Naive B cell (primary cell): ENCODE measurements at regions not wholly inside any gene's neighbourhood (a gene's known extent, or its start where the extent isn't known, plus 50 kb on each side); places are given as distances from the start of the nearest gene placed in this dataset.
"Not testable (repeated sequence)": the region's sequence is repeated elsewhere in the genome, so short reads cannot be mapped to it uniquely, and the experiment has no call there.

Experiments
- ATAC-seq, 2 donors: fragments of 150-1000 bp; cut with Tn5 transposase; 2 replicates each; pipeline ENCODE4 v1.10.0; 2021; ENCODE audit warnings: low read depth in 2 of 2, mild to moderate bottlenecking in 2 of 2, moderate library complexity in 2 of 2
- DNase-seq: peaks from one replicate; pipeline ENCODE4 v3.0.0; 2022
- H3K27ac Mint-ChIP-seq, 6 donors: one replicate each; pipeline ENCODE4 v1.8.0; 2020 to 2022; ENCODE audit warnings: mild to moderate bottlenecking in 6 of 6, mixed read lengths in 6 of 6, moderate library complexity in 5 of 6, inconsistent platforms in 2 of 6
- H3K27me3 Mint-ChIP-seq, 3 donors: one replicate each; pipeline ENCODE4 v1.8.0; 2021 to 2022; ENCODE audit warnings: mixed read lengths in 3 of 3, mild to moderate bottlenecking in 1 of 3
- H3K36me3 Mint-ChIP-seq, 2 donors: one replicate each; pipeline ENCODE4 v1.8.0; 2020 to 2022; ENCODE audit warnings: mixed read lengths in 2 of 2, inconsistent platforms in 1 of 2, mild to moderate bottlenecking in 1 of 2
- H3K4me1 Mint-ChIP-seq, 3 donors: one replicate each; pipeline ENCODE4 v1.8.0; 2020 to 2022; ENCODE audit warnings: mixed read lengths in 3 of 3, inconsistent platforms in 1 of 3, mild to moderate bottlenecking in 1 of 3, moderate library complexity in 1 of 3
- H3K4me3 Mint-ChIP-seq, 8 donors: one replicate each; pipeline ENCODE4 v1.8.0; 2020 to 2022; ENCODE audit warnings: mild to moderate bottlenecking in 8 of 8, mixed read lengths in 8 of 8, moderate library complexity in 8 of 8, inconsistent platforms in 2 of 8
- H3K9me3 Mint-ChIP-seq, 7 donors: one replicate each; pipeline ENCODE4 v1.8.0; 2020 to 2022; ENCODE audit warnings: mixed read lengths in 7 of 7, mild to moderate bottlenecking in 5 of 7, inconsistent platforms in 2 of 7, moderate library complexity in 1 of 7

DNA sequence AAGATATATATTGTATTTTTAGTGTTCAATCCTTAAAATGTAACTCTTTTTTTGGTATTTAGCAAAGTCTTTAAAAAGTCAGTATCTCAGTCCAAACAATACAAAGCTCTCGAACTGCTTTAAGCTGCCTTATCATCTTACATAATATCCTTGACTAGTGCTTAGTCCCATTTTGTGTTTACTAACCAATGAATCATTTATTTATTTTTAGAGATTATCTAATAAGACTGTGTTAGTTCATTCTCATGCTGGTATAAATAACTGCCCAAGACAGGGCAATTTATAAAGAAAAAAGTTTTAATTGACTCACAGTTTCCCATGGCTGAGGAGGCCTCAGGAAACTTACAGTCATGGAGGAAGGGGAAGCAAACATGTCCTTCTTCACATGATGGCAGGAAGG is 248.3 kb upstream of the KYNU start:
- DNase-seq (no peak), ATAC-seq (no peak)
- no peak overlapping the region for H3K4me3 Mint-ChIP-seq
- no peak overlapping the region for H3K27ac Mint-ChIP-seq
- no peaks in the 10 kb centered on the region for H3K4me1 Mint-ChIP-seq
- H3K9me3 Mint-ChIP-seq: peaks cover 0 to 17% (median 2%) of the 10 kb centered on the region in 7 donors
- no peaks in the 10 kb centered on the region for H3K36me3 Mint-ChIP-seq
- peaks cover 6 to 15% (median 8%) of the 10 kb centered on the region in 3 donors for H3K27me3 Mint-ChIP-seq

DNA sequence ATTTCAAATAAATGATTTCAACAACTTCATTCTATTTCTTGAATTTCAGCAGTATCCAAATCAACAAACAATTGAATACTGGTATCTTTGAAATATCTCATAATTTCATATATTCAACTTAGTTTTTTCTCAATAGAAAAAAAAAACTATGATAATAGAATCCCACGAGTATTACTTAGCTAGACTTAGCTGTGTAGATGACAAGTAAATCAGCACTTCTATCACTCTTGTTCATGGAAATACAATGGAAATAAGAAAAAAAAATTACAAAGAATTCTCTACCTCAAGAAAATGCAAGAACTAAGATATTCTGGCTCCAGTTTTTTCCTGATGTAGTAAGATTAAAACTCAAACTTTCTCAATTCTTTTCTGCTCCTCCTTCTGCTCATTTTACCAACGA is 256.2 kb upstream of the KYNU start:
- no peaks in the 10 kb centered on the region for H3K9me3 Mint-ChIP-seq
- ATAC-seq (no peak), DNase-seq (no peak)
- peaks cover 8 to 15% (median 9%) of the 10 kb centered on the region in 3 donors for H3K27me3 Mint-ChIP-seq
- no peak overlapping the region for H3K27ac Mint-ChIP-seq
- H3K4me3 Mint-ChIP-seq: no peak overlapping the region
- H3K4me1 Mint-ChIP-seq: no peaks in the 10 kb centered on the region
- no peaks in the 10 kb centered on the region for H3K36me3 Mint-ChIP-seq

DNA sequence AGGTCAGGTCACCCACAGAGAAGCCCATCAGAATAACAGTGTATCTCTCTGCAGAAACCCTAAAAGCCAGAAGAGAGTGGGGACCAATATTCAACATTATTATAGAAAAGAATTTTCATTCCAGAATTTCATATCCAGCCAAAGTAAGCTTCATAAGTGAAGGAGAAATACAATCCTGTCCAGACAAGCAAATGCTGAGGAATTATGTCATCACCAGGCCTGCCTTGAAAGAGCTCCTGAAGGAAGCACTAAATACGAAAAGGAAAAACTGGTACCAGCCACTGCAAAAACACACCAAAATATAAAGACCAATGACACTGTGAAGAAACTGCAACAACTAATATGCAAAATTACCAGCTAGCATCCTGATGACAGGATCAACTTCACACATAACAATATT is 260.0 kb upstream of the KYNU start:
- no peaks in the 10 kb centered on the region for H3K4me1 Mint-ChIP-seq
- no peak for ATAC-seq
- peaks cover 8 to 15% (median 11%) of the 10 kb centered on the region in 3 donors for H3K27me3 Mint-ChIP-seq
- H3K27ac Mint-ChIP-seq: no peak overlapping the region
- no peak overlapping the region for H3K4me3 Mint-ChIP-seq
- no peak for DNase-seq
- H3K36me3 Mint-ChIP-seq: no peaks in the 10 kb centered on the region
- H3K9me3 Mint-ChIP-seq: no peaks in the 10 kb centered on the region

DNA sequence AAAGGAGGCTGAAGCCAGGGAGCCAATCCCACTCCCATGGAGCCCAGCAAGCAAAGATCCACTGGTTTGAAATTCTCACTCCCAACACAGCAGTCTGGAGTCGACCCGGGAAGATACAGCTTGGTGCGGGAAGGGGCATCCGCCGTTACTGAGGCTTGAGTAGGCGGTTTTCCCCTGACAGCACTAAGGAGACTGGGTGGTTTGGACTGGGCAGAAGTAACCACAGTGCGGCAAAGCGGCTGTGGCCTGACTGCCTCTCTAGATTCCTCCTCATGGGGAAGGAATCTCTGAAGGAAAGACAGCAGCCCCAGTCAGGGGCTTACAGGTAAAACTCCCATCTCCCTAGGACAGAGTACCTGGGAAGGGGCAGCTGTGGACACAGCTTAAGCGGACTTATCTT is 261.6 kb upstream of the KYNU start:
- no peak for DNase-seq
- no peak overlapping the region for H3K27ac Mint-ChIP-seq
- no peaks in the 10 kb centered on the region for H3K4me1 Mint-ChIP-seq
- peaks cover 8 to 15% (median 11%) of the 10 kb centered on the region in 3 donors for H3K27me3 Mint-ChIP-seq
- H3K9me3 Mint-ChIP-seq: peaks cover 0 to 2% (median 0%) of the 10 kb centered on the region in 7 donors
- ATAC-seq: no peak
- H3K36me3 Mint-ChIP-seq: no peaks in the 10 kb centered on the region
- no peak overlapping the region for H3K4me3 Mint-ChIP-seq

DNA sequence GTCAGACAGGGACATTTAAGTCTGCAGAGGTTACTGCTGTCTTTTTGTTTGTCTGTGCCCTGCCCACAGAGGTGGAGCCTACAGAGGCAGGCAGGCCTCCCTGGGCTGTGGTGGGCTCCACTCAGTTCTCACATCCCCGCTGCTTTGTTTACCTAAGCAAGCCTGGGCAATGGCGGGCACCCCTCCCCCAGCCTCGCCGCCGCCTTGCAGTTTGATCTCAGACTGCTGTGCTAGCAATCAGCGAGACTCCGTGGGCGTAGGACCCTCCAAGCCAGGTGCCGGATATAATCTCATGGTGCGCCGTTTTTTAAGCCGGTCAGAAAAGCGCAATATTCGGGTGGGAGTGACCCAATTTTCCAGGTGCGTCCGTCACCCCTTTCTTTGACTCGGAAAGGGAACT is 264.3 kb upstream of the KYNU start:
- H3K4me3 Mint-ChIP-seq, H3K9me3 Mint-ChIP-seq, H3K36me3 Mint-ChIP-seq, ATAC-seq, H3K27ac Mint-ChIP-seq, DNase-seq, H3K4me1 Mint-ChIP-seq: not testable (repeated sequence)
- H3K27me3 Mint-ChIP-seq: peaks cover 8 to 15% (median 11%) of the 10 kb centered on the region in 3 donors

DNA sequence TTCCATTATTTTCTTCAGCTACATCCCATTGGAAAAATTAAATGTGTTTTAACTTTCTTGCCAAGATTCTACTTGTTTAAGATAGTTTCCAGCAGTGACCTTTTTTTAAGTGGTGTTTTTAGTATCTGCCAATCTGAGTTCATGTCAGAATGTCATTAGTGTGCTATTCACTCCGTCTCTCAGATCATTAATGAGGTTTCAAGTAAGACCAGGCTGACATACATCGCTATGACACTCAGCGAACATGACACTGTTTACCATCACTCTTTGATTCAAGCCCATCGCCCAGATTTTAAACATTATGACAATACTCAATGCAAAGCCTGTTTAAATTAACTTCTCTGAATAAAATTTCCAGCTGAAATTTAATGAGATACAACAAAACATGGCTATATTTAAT is 272.0 kb upstream of the KYNU start:
- no peak overlapping the region for H3K27ac Mint-ChIP-seq
- no peaks in the 10 kb centered on the region for H3K9me3 Mint-ChIP-seq
- peaks cover 0 to 10% (median 0%) of the 10 kb centered on the region in 3 donors for H3K27me3 Mint-ChIP-seq
- no peaks in the 10 kb centered on the region for H3K36me3 Mint-ChIP-seq
- H3K4me3 Mint-ChIP-seq: no peak overlapping the region
- H3K4me1 Mint-ChIP-seq: no peaks in the 10 kb centered on the region
- DNase-seq (no peak), ATAC-seq (no peak)

DNA sequence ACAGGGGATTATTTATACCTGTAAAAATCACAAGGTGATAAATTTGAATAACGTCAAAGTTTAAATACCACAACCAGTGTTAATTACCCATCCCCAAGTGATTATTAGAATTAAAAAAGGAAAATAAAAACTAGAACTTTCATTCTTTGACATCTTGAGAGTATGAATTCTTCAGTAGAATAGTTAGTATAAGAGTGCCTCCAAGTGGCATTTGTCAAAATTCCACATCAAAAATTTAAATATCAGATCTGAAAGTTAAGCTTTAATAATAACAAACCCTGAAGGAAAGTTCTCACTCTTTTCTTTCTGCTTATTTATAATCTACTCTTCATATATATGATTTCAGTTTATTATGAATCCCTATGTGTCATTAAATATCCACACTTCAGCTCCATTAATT is 273.7 kb upstream of the KYNU start:
- no peaks in the 10 kb centered on the region for H3K4me1 Mint-ChIP-seq
- no peak overlapping the region for H3K4me3 Mint-ChIP-seq
- peaks cover 0 to 10% (median 0%) of the 10 kb centered on the region in 3 donors for H3K27me3 Mint-ChIP-seq
- no peak for ATAC-seq
- no peak for DNase-seq
- H3K36me3 Mint-ChIP-seq: no peaks in the 10 kb centered on the region
- no peak overlapping the region for H3K27ac Mint-ChIP-seq
- no peaks in the 10 kb centered on the region for H3K9me3 Mint-ChIP-seq

DNA sequence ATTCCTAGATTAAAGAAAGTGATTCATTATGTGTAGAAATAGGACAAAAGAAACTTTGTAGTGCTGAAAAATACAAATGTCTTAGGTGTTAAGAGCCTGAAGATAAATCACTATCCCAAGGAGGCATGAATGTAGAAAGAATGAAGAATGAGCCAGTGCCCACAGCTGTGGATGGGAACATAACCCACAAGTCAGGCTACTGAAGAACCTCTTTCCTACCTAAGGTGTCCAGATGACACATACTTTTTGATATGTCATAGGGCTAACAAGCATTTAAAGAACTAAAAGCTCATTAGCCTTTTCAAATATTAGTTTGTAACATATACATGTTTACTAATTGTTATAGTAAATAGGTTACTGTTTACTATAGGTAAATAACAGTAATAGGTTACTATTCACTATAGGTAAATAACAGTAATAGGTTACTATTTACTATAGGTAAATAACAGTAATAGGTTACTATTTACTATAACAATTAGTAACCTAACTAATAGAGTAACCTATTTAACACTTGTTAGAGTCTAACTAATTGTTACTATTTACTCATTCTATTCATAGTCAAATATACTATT is 275.0 kb upstream of the KYNU start:
- no peak overlapping the region for H3K27ac Mint-ChIP-seq
- H3K27me3 Mint-ChIP-seq: peaks cover 0 to 10% (median 0%) of the 10 kb centered on the region in 3 donors
- no peaks in the 10 kb centered on the region for H3K9me3 Mint-ChIP-seq
- no peak for ATAC-seq
- no peak overlapping the region for H3K4me3 Mint-ChIP-seq
- DNase-seq: no peak
- no peaks in the 10 kb centered on the region for H3K36me3 Mint-ChIP-seq
- H3K4me1 Mint-ChIP-seq: no peaks in the 10 kb centered on the region

DNA sequence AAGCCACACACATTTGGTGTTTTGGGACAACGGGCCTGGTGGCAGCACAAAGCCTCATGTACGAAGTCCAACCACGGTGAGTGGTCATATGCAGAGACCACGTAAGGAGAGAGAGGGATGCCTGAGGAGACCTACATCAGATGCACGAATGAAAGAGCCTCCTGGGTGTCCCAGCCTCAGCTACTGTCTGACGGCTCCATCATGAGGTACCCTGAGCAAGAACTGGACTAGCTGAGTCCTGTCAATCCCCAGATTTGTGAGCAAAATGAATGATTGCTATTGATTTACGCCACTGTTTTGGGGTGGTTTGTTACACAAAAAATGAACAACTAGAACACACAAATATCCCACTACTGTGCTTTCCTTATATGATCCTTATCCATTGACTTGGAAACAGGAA is 275.7 kb upstream of the KYNU start:
- no peaks in the 10 kb centered on the region for H3K4me1 Mint-ChIP-seq
- peaks cover 0 to 10% (median 4%) of the 10 kb centered on the region in 3 donors for H3K27me3 Mint-ChIP-seq

DNA sequence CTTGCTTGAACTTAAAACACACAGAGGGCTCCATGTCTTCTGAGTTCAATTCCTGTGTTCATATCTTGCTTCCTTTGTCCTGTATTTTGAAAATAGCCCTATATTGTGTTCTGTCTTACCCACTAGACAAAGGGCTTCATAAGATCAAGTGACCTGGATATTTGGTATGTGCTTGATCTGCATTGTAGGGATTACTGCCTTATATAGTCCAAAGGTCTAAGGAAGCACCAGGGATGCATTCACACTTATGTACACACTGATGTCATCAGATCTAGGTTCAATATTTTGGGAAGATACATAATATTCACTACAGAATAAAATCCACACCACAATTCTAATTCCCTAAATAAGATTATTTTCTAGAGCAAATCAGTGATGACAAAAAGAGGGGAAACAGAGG is 278.0 kb upstream of the KYNU start:
- no peak for ATAC-seq
- Mint-ChIP-seq H3K4me1 (no peaks in the 10 kb centered on the region), H3K27me3 (peaks cover 0 to 10% (median 5%) of the 10 kb centered on the region in 3 donors)

More for the DNA sequence above, 275.7 kb upstream of the KYNU start:
- DNase-seq (no peak), ATAC-seq (no peak)
- Mint-ChIP-seq H3K9me3 (no peaks in the 10 kb centered on the region), H3K36me3 (no peaks in the 10 kb centered on the region), H3K27ac (no peak overlapping the region), H3K4me3 (no peak overlapping the region)

DNA sequence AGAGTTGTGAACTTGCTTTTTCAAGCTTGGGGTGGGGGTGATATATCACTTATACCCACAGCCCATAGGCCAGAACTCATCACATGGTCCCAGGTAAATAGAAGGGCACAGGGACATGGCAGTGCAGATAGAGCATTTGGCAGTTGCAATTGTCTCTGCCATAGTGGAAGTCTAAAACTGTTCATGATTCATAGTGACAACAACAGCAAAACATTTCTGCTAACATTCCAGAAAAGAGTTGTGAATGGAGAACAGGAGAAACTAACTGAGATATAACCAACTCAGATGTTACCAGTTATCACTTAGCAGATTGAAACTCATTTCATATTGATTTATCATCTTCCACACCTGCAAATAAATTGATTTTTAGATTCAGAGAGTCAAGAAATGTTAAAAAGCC is 278.6 kb upstream of the KYNU start:
- Mint-ChIP-seq H3K36me3 (no peaks in the 10 kb centered on the region), H3K27ac (no peak overlapping the region), H3K9me3 (no peaks in the 10 kb centered on the region), H3K27me3 (peaks cover 0 to 10% (median 5%) of the 10 kb centered on the region in 3 donors), H3K4me1 (no peaks in the 10 kb centered on the region), H3K4me3 (no peak overlapping the region)
- DNase-seq (no peak), ATAC-seq (no peak)

More for the DNA sequence above, 278.0 kb upstream of the KYNU start:
- Mint-ChIP-seq H3K27ac (no peak overlapping the region), H3K4me3 (no peak overlapping the region), H3K9me3 (no peaks in the 10 kb centered on the region), H3K36me3 (no peaks in the 10 kb centered on the region)
- no peak for DNase-seq

DNA sequence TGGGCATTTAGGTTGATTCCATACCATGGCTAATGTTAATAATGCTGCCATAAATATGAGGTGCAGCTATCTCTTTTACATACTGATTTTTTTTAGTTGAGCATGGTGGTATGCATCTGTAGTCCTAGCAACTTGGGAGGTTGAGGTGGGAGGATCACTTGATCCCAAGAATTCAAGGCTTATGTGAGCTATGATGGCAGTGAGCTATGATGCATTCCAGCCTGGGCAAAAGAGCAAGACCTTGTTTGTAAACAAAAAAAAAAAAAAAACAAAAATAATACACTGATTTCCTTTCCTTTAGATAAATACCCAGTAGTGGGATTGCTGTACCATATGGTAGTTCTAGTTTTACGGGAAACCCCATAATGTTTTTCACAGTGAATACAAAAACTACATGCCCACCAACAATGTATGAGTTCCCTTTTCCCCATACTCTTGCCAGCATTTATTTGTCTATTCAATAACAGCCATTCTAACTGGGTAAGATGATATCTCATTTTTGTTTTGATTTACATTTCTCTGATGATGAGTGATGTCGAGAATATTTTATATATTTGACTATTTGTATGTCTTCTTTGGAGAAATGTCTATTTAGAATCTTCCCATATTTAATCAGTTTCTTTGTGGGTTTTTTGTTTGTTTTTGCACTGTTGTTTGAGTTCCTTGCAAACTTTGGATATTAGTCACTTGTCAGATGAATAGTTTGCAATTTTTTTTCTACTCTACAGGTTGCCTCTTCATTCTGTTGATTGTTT is 281.0 kb upstream of the KYNU start:
- no peak for DNase-seq
- H3K36me3 Mint-ChIP-seq: no peaks in the 10 kb centered on the region
- no peak for ATAC-seq
- H3K9me3 Mint-ChIP-seq: no peaks in the 10 kb centered on the region
- no peaks in the 10 kb centered on the region for H3K4me1 Mint-ChIP-seq
- H3K27me3 Mint-ChIP-seq: peaks cover 0 to 10% (median 5%) of the 10 kb centered on the region in 3 donors
- no peak overlapping the region for H3K4me3 Mint-ChIP-seq
- no peak overlapping the region for H3K27ac Mint-ChIP-seq

DNA sequence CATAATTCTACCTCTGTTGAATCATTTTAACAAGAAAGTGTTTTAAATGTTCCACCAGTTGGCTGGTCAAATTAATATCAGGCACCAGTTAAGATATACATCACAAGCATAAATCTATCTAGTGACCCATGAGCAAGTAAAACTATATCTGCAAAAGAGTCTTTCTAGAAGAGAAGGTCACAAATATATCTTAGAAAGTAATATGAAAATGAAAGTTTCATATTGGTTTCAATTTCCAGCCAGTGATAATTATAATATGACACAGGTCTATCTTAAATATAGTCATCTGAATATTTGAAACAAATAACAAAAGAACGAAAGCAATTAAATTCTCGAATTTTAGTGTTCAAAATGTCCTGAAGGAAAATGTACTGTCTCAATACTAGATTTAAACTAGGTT is 282.5 kb upstream of the KYNU start:
- no peak overlapping the region for H3K4me3 Mint-ChIP-seq
- peaks cover 0 to 5% (median 3%) of the 10 kb centered on the region in 3 donors for H3K27me3 Mint-ChIP-seq
- no peaks in the 10 kb centered on the region for H3K9me3 Mint-ChIP-seq
- no peaks in the 10 kb centered on the region for H3K4me1 Mint-ChIP-seq
- peak overlapping the region in 1 of 6 donors; percentile 10 for H3K27ac Mint-ChIP-seq
- no peak for ATAC-seq
- no peak for DNase-seq
- H3K36me3 Mint-ChIP-seq: no peaks in the 10 kb centered on the region

DNA sequence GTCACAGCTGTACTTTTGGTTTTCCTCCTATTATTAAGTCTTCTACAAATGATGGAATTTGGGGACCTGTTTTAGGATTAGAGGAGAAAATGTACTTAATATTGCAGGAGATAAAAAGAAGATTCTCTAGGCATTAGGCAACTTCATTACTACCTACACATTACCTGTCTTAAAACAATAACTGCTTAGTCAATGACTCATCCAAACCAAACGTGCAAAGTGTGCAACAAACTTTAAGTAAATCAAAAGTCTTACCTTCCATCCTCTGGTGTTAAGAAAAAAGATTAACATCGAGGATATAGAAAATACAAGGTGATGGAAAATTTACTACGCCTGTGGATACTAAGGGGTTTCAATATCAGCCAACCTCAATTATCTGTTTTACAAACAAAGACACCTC is 285.3 kb upstream of the KYNU start:
- H3K4me3 Mint-ChIP-seq: no peak overlapping the region
- ATAC-seq (no peak), DNase-seq (no peak)
- no peaks in the 10 kb centered on the region for H3K36me3 Mint-ChIP-seq
- no peaks in the 10 kb centered on the region for H3K9me3 Mint-ChIP-seq
- H3K27me3 Mint-ChIP-seq: peaks cover 0 to 5% (median 3%) of the 10 kb centered on the region in 3 donors
- peaks cover 0 to under 1% (median under 1%) of the 10 kb centered on the region in 3 donors for H3K4me1 Mint-ChIP-seq
- H3K27ac Mint-ChIP-seq: no peak overlapping the region
